HepG2 (cell line): ENCODE measurements at regions not wholly inside any gene's neighbourhood (a gene's known extent, or its start where the extent isn't known, plus 50 kb on each side); places are given as distances from the start of the nearest gene placed in this dataset.

ENCODE experiments used
- HDAC6 ChIP-seq: fragments of 200-600 bp; sonication (generic); IDR thresholded peaks from 2 replicates; pipeline ENCODE4 v1.7.0; 2017; ENCODE audit warnings: mild to moderate bottlenecking, antibody characterized with exemption, low read length, low read depth
- HINFP ChIP-seq: sonication (generic); formaldehyde crosslinking; IDR thresholded peaks from 2 replicates; pipeline ENCODE4 v1.4.0; 2020; ENCODE audit warnings: low read depth, mild to moderate bottlenecking, missing genetic modification reagents
- JUNB ChIP-seq: sonication (generic); formaldehyde crosslinking; IDR thresholded peaks from 2 replicates; pipeline ENCODE4 v1.8.0; 2022; ENCODE audit warnings: missing genetic modification reagents, mild to moderate bottlenecking, borderline replicate concordance
- KIAA2018 ChIP-seq: sonication (generic); formaldehyde crosslinking; IDR thresholded peaks from 2 replicates; pipeline ENCODE4 v1.5.0; 2020; ENCODE audit warnings: mild to moderate bottlenecking, missing genetic modification reagents, borderline replicate concordance
- ZNF510 ChIP-seq: sonication (generic); formaldehyde crosslinking; IDR thresholded peaks from 2 replicates; pipeline ENCODE4 v1.4.0; 2020; ENCODE audit warnings: low read depth, mild to moderate bottlenecking, missing genetic modification reagents
- ZNF512 ChIP-seq: sonication (generic); formaldehyde crosslinking; IDR thresholded peaks from 2 replicates; pipeline ENCODE4 v1.4.0; 2020; ENCODE audit warnings: mild to moderate bottlenecking, missing genetic modification reagents

GRCh38 chr4:130056286-130056685 lies 960.3 kb downstream of the C4orf33 start (continued):
- TF ChIP-seq ZNF512 (CRISPR knock-in tag) (no peak), JUNB (CRISPR knock-in tag) (no peak), HDAC6 (no peak), HINFP (CRISPR knock-in tag) (no peak), ZNF510 (CRISPR knock-in tag) (no peak), KIAA2018 (CRISPR knock-in tag) (no peak)
